A673 (cell line): ENCODE measurements at regions not wholly inside any gene's neighbourhood (a gene's known extent, or its start where the extent isn't known, plus 50 kb on each side); places are given as distances from the start of the nearest gene placed in this dataset.

Experiments used
- EZH2 ChIP-seq: fragments of 200-600 bp; sonication (generic); IDR thresholded peaks from 2 replicates; pipeline ENCODE4 v1.6.1; 2017; ENCODE audit warnings: borderline replicate concordance, low read depth, mild to moderate bottlenecking, mixed read lengths, antibody characterized with exemption, low read length; ENCODE audit not compliant: poor library complexity, severe bottlenecking
- TF ChIP-seq, protein P1 (sequence below): fragments of 300-800, 200-600 bp; sonication (generic); conservative IDR thresholded peaks from 2 replicates; pipeline ENCODE4 v1.5.1; 2017; ENCODE audit warnings: low read depth, mild to moderate bottlenecking, antibody characterized with exemption, low read length, moderate library complexity, mixed read lengths

DNA sequence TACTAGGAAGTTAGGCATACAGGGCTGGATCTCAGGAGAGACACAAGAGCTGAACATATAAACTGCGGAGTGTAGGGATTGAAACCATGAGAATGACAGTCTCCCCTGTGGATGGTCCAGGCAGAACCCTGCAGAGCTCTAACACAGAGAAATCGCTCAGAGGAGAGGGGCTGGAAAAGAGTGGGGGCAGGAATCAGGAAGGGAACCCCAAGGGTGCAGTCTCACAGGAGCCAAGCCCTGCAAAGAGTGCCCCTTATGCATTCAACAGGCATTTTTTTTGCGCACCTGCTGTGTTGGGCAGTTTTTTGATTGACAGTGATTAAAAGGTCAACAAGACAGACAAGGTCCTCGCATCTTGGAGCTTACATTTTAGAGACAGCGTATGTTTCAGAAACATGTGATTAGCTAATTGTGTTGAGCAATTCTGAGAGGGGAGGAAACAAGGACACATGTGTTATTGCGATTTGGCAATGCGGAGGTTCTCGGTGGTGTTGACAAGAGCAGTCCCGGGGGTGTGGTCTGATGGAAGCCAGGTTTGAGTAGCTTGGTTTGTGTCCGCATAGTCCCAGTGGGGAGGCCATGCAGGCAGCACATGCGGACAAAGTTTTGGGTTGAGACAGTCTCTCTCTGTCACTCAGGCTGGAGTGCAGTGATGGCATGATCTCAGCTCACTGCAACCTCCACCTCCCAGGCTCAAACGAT, 182.6 kb upstream of the IRS2 start:
- TF ChIP-seq, protein P1, sequence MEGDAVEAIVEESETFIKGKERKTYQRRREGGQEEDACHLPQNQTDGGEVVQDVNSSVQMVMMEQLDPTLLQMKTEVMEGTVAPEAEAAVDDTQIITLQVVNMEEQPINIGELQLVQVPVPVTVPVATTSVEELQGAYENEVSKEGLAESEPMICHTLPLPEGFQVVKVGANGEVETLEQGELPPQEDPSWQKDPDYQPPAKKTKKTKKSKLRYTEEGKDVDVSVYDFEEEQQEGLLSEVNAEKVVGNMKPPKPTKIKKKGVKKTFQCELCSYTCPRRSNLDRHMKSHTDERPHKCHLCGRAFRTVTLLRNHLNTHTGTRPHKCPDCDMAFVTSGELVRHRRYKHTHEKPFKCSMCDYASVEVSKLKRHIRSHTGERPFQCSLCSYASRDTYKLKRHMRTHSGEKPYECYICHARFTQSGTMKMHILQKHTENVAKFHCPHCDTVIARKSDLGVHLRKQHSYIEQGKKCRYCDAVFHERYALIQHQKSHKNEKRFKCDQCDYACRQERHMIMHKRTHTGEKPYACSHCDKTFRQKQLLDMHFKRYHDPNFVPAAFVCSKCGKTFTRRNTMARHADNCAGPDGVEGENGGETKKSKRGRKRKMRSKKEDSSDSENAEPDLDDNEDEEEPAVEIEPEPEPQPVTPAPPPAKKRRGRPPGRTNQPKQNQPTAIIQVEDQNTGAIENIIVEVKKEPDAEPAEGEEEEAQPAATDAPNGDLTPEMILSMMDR, result no peak
- no peak for TF ChIP-seq EZH2
